Activated CD8-positive, alpha-beta memory T cell treated with anti-CD3 and anti-CD28 coated beads, Interleukin-2, amount 50 U/mL, for 48 hours (primary cell): ENCODE measurements at regions not wholly inside any gene's neighbourhood (a gene's known extent, or its start where the extent isn't known, plus 50 kb on each side); places are given as distances from the start of the nearest gene placed in this dataset.

Experiments
- DNase-seq: peaks from one replicate; pipeline ENCODE4 v3.0.0-alpha.2; 2020

GRCh38 chr7:42756841-42757240 lies 155.0 kb downstream of the C7orf25 start:
- no peak for DNase-seq

- no peak for DNase-seq
Measured at GRCh38 chr7:42753811-42754363, 158.0 kb downstream of the C7orf25 start.

GRCh38 chr7:42753367-42753766 lies 158.5 kb downstream of the C7orf25 start:
- DNase-seq = no peak

- no peak for DNase-seq
Measured at GRCh38 chr7:42750172-42750571, 161.7 kb downstream of the C7orf25 start.

GRCh38 chr7:42747044-42747443 lies 164.8 kb downstream of the C7orf25 start:
- DNase-seq = no peak

DNA sequence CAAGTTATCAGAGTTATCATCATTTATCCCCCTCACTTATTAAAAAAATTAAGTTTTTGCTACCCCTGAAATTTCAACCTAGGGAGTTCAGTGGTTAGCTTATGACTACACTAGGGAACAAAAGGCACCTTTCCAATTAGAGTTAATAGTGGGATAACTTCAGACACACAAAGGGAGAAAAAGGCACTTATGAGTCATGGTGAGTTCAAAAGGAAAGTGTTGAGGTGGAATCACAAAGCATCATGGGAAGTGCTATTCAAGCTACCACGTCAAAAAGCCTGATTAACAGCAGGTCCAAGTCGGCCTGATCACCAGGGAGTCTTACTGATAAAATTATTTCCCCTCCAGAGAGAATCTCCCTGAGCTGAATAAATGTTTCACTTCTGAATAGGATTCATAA lies 165.7 kb downstream of the C7orf25 start:
- DNase-seq = no peak

DNA sequence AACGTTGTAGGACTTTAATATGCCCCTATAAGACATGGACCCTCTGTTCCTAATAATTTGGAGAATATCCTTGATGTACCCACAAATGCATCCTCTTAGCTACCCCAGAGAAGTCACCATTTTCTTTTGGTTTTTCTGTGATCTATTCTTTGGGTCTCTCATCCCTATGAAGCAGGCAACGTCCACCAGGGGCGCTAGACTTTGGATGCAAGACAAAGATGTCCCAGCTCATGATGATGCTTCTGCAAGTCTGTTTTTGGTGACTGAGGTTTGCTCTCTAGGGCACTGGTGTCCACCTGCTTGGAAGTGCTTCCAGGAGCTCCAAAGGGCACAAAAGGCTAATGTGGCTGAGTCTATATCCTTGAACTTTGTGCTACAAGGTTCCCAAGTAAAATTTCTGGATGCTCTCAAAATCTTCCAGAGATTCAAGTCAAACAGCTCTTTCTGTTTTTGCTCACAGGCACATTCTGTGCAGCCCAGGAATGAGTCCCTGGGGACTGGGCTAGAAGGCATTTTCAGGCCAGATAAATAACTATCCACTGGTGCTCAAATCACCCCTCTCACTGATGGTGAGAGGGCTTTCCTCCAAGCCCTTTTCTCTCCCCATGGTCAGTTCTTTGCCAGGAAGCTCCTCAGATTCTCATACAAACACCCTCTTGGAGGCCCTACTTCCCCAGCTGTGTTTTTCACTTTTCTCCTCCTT lies 166.4 kb downstream of the C7orf25 start:
- peak; percentile 69 for DNase-seq

DNA sequence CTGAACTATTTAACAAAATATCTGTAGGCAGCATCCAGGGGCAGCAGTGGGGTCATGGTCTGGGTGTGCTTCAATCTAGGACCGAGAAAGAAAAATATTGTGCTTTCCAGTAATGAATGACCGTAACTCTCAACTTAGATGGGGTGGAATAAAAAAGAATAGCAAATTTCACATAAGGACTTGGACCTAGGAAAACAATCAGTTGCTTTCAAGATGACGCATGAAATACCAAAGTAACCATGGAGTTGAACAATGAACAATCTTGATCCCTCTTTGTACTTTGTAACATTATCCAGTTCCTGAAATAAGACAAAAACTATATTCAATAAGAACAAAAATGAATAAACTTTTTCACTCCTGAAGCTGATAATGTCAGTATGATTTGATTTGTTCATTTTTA lies 167.1 kb downstream of the C7orf25 start:
- DNase-seq = no peak

- DNase-seq = no peak
Measured at GRCh38 chr7:42743077-42743858, 168.6 kb downstream of the C7orf25 start.

GRCh38 chr7:42742318-42742717 lies 169.6 kb downstream of the C7orf25 start:
- DNase-seq = no peak

GRCh38 chr7:42740408-42740807 lies 171.5 kb downstream of the C7orf25 start:
- no peak for DNase-seq

DNA sequence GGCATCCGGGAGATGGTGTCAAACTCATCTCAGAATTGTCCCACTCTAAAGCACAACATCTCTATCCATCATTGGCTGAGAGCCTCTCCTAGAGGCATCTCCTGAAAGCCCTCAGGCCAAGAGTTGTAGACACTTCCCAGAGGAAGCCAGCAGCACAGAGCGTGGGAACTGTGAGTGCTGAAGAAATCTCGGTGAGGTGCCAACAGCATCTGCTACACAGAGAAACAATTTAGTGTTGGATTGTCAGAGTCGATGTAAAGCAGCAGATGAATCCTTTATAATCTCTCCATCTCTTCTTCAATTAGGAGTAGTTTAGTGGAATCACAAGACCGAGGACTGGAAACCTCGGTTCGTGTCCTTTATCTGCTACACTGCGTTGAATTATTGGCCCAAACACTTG lies 172.2 kb downstream of the C7orf25 start:
- no peak for DNase-seq

GRCh38 chr7:42736931-42737330 lies 174.9 kb downstream of the C7orf25 start:
- DNase-seq = no peak

DNA sequence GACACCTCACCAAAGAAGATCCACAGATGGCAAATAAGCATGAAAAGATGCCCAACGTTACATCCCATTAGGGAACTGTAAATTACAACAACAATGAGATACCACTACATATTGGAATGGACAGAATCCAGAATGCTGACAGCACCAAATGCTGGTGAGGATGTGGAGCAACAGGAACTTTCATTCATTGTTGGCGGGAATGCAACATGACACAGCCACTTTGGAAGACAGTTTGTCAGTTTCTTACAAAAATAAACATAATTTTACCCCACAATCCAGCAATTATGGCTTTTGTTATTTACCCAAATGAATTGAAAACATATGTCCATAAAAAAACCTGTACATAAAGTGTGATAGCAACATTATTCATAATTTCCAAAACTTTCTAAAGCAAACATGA lies 176.8 kb downstream of the C7orf25 start:
- no peak for DNase-seq

GRCh38 chr7:42734568-42734967 lies 177.3 kb downstream of the C7orf25 start:
- DNase-seq = no peak

GRCh38 chr7:42733040-42733439 lies 178.8 kb downstream of the C7orf25 start:
- DNase-seq = no peak

- no peak for DNase-seq
Measured at GRCh38 chr7:42730586-42730985, 181.3 kb downstream of the C7orf25 start.

DNA sequence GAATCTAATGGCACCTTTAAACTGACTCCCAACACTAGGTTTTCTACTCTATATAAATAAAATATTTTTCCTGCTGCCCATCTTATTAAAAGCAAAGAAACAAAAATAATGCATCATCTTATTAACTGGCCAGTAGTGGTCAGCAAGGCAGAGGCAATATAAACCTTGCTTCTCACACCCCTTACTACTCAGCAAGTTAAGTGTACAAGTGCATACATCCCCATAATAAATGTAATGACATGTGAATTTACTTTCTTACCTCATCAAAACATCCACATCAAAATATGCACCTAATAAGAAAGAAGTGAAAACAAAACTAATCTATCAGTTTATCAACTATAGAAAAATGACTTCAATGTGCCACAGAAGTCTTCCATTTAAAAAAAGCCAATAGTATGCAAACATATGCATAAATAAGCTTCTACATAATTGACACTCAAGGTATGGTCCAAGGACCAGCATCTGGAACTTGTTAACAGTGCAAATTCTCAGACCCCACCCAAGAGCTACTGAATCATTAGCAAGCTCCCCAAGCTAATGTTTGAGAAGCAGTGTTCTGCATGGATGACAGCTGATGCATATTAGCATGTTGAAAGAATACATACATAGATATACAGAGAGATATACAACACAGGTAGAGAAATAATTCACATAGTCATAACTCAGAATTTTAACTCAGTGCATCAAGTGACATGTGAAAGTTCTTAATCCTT lies 182.7 kb downstream of the C7orf25 start:
- no peak for DNase-seq

- no peak for DNase-seq
Measured at GRCh38 chr7:42727451-42727850, 184.4 kb downstream of the C7orf25 start.

GRCh38 chr7:42726066-42726785 lies 185.6 kb downstream of the C7orf25 start:
- no peak for DNase-seq

DNA sequence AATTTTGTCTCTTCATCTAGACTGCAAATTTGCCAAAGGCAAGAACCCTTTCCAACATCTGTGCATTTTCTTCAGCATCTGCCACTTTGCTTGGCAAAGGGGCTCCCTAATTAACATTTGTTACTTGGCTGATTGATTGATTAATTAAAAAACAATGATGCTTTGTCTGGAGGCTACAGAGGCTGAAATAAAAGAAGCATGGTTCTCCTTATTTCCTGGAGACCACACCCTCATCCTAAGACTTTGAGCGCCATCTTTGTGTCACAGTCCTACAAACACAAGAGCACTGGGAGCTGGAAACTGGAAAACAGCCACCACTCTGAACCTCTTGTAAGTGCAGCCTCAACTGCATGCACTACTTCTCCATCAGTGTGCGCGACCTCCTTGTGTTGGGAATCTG lies 189.2 kb downstream of the C7orf25 start:
- DNase-seq = no peak

GRCh38 chr7:42722198-42722597 lies 189.7 kb downstream of the C7orf25 start:
- DNase-seq = no peak
